ENCODE measurements at regions not wholly inside any gene's neighbourhood (a gene's known extent, or its start where the extent isn't known, plus 50 kb on each side); places are given as distances from the start of the nearest gene placed in this dataset.
"Not testable (repeated sequence)": the region's sequence is repeated elsewhere in the genome, so short reads cannot be mapped to it uniquely, and the experiment has no call there.

DNA sequence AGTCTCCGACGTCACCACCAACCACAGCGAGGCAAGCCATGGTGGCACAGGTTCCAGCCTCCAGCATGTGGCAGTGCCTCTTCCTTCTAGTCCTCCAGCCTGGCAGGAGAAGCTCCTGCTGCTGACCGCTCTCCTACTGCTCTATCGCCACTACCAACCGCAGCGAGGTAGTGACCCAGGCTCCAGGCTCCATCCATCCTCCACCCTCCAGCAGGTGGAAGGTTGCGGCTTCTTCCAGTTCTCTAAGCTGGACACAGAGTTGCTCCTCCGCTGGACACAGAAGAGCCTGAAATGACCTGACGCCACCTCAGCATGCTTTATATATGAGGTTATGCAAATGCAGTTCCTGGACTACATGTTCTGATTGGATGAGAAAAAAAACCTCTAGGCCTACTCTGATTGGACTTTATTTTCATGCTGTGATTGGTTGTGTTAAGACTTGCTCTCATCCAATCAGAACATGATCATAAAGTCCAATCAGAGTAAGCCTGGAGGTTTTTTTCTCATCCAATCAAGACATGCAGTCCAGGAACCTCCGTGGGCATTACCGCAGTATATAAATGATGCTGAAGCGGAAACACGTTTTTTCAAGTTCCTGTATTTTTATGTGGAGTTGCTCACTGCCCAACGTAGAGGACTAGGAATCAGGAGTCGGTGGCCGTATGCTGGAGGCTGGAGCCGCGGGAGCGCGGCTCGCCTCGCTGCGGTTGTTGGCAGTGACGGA is 174.7 kb downstream of the USP22 start:
- H3K27ac ChIP-seq (ENCODE audit: low read depth in 1 of 2, low read length in 2 of 2); ATAC-seq (ENCODE audit: poor library complexity); DNase-seq; H3K9me3 Mint-ChIP-seq; H3K36me3 ChIP-seq (ENCODE audit: insufficient read depth, low read length); H3K9me3 ChIP-seq (ENCODE audit: control insufficient read depth in 1 of 2, insufficient read depth in 1 of 2, low read length in 2 of 2); H3K27me3 ChIP-seq (ENCODE audit: control insufficient read depth in 1 of 2, insufficient read depth in 2 of 2, low read length in 2 of 2); H3K4me1 Mint-ChIP-seq (ENCODE audit: low read depth); POLR2A ChIA-PET; H3K27ac Mint-ChIP-seq; intact Hi-C loops (cut with DNase I, micrococcal nuclease); H3K4me3 Mint-ChIP-seq; CTCF ChIA-PET; H3K36me3 Mint-ChIP-seq (ENCODE audit: low read depth); H3K4me3 ChIP-seq (ENCODE audit: low read length); H3K4me1 ChIP-seq (ENCODE audit: insufficient read depth, low read length): not testable (repeated sequence)
- H3K27me3 Mint-ChIP-seq: peaks cover 21% of the 10 kb centered on the region

GRCh38 chr17:20868662-20869007 is 174.2 kb downstream of the USP22 start:
- H3K9me3 Mint-ChIP-seq; H3K4me3 ChIP-seq (ENCODE audit: low read length); ATAC-seq (ENCODE audit: poor library complexity); H3K9me3 ChIP-seq (ENCODE audit: control insufficient read depth in 1 of 2, insufficient read depth in 1 of 2, low read length in 2 of 2); intact Hi-C loops (cut with DNase I, micrococcal nuclease); H3K27ac ChIP-seq (ENCODE audit: low read depth in 1 of 2, low read length in 2 of 2); H3K4me3 Mint-ChIP-seq; H3K27ac Mint-ChIP-seq; H3K4me1 Mint-ChIP-seq (ENCODE audit: low read depth); H3K36me3 Mint-ChIP-seq (ENCODE audit: low read depth); H3K27me3 ChIP-seq (ENCODE audit: control insufficient read depth in 1 of 2, insufficient read depth in 2 of 2, low read length in 2 of 2); POLR2A ChIA-PET; DNase-seq; H3K4me1 ChIP-seq (ENCODE audit: insufficient read depth, low read length); CTCF ChIA-PET; H3K36me3 ChIP-seq (ENCODE audit: insufficient read depth, low read length): not testable (repeated sequence)
- peaks cover 17% of the 10 kb centered on the region for H3K27me3 Mint-ChIP-seq

- H3K27ac Mint-ChIP-seq; intact Hi-C loops (cut with DNase I, micrococcal nuclease): not testable (repeated sequence)
Measured at GRCh38 chr17:20873173-20873572, 169.6 kb downstream of the USP22 start.

GRCh38 chr17:20873688-20874328 is 169.0 kb downstream of the USP22 start:
- H3K27ac ChIP-seq (ENCODE audit: low read depth in 1 of 2, low read length in 2 of 2); H3K36me3 Mint-ChIP-seq (ENCODE audit: low read depth); H3K27me3 ChIP-seq (ENCODE audit: control insufficient read depth in 1 of 2, insufficient read depth in 2 of 2, low read length in 2 of 2); H3K9me3 ChIP-seq (ENCODE audit: control insufficient read depth in 1 of 2, insufficient read depth in 1 of 2, low read length in 2 of 2); ATAC-seq (ENCODE audit: poor library complexity); H3K36me3 ChIP-seq (ENCODE audit: insufficient read depth, low read length); H3K27ac Mint-ChIP-seq; intact Hi-C loops (cut with DNase I, micrococcal nuclease); POLR2A ChIA-PET; H3K4me1 ChIP-seq (ENCODE audit: insufficient read depth, low read length); H3K9me3 Mint-ChIP-seq; CTCF ChIA-PET; H3K4me1 Mint-ChIP-seq (ENCODE audit: low read depth); H3K4me3 Mint-ChIP-seq; H3K4me3 ChIP-seq (ENCODE audit: low read length); DNase-seq: not testable (repeated sequence)
- peaks cover 25% of the 10 kb centered on the region for H3K27me3 Mint-ChIP-seq

More at GRCh38 chr17:20873173-20873572, 169.6 kb downstream of the USP22 start:
- peaks cover 25% of the 10 kb centered on the region for H3K27me3 Mint-ChIP-seq
- H3K4me1 ChIP-seq (ENCODE audit: insufficient read depth, low read length); H3K9me3 ChIP-seq (ENCODE audit: control insufficient read depth in 1 of 2, insufficient read depth in 1 of 2, low read length in 2 of 2); H3K27ac ChIP-seq (ENCODE audit: low read depth in 1 of 2, low read length in 2 of 2); H3K36me3 Mint-ChIP-seq (ENCODE audit: low read depth); ATAC-seq (ENCODE audit: poor library complexity); H3K4me1 Mint-ChIP-seq (ENCODE audit: low read depth); H3K36me3 ChIP-seq (ENCODE audit: insufficient read depth, low read length); H3K4me3 ChIP-seq (ENCODE audit: low read length); H3K4me3 Mint-ChIP-seq; H3K9me3 Mint-ChIP-seq; CTCF ChIA-PET; DNase-seq; POLR2A ChIA-PET; H3K27me3 ChIP-seq (ENCODE audit: control insufficient read depth in 1 of 2, insufficient read depth in 2 of 2, low read length in 2 of 2): not testable (repeated sequence)

DNA sequence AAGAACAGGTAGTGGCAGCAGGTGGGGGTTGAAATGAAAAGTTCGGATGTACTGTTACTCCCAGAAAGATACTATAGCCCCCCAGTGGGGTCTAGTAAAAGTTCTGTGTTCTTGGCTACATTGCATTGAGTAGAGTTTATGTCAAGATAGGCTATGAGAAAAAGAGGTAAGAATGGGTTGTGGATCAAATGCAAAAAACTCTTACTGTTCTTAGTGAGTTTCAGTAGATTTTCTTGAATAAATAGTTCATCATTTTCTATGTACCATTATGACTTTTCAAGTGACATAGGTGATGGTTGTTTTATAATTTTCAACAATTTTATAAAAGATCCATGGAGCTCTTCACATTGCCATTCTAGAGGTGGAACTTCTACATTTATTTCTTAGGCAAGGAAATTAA is 165.4 kb downstream of the USP22 start:
- intact Hi-C loops (cut with DNase I, micrococcal nuclease); H3K9me3 Mint-ChIP-seq; H3K4me1 ChIP-seq (ENCODE audit: insufficient read depth, low read length); H3K27ac ChIP-seq (ENCODE audit: low read depth in 1 of 2, low read length in 2 of 2); H3K36me3 Mint-ChIP-seq (ENCODE audit: low read depth); H3K4me3 ChIP-seq (ENCODE audit: low read length); H3K9me3 ChIP-seq (ENCODE audit: control insufficient read depth in 1 of 2, insufficient read depth in 1 of 2, low read length in 2 of 2); ATAC-seq (ENCODE audit: poor library complexity); DNase-seq; POLR2A ChIA-PET; CTCF ChIA-PET; H3K4me1 Mint-ChIP-seq (ENCODE audit: low read depth); H3K36me3 ChIP-seq (ENCODE audit: insufficient read depth, low read length); H3K27ac Mint-ChIP-seq; H3K27me3 ChIP-seq (ENCODE audit: control insufficient read depth in 1 of 2, insufficient read depth in 2 of 2, low read length in 2 of 2); H3K4me3 Mint-ChIP-seq: not testable (repeated sequence)
- peaks cover 48% of the 10 kb centered on the region for H3K27me3 Mint-ChIP-seq

All from CD4-positive, alpha-beta T cell (primary cell).